ENCODE measurements at regions not wholly inside any gene's neighbourhood (a gene's known extent, or its start where the extent isn't known, plus 50 kb on each side); places are given as distances from the start of the nearest gene placed in this dataset.

DNA sequence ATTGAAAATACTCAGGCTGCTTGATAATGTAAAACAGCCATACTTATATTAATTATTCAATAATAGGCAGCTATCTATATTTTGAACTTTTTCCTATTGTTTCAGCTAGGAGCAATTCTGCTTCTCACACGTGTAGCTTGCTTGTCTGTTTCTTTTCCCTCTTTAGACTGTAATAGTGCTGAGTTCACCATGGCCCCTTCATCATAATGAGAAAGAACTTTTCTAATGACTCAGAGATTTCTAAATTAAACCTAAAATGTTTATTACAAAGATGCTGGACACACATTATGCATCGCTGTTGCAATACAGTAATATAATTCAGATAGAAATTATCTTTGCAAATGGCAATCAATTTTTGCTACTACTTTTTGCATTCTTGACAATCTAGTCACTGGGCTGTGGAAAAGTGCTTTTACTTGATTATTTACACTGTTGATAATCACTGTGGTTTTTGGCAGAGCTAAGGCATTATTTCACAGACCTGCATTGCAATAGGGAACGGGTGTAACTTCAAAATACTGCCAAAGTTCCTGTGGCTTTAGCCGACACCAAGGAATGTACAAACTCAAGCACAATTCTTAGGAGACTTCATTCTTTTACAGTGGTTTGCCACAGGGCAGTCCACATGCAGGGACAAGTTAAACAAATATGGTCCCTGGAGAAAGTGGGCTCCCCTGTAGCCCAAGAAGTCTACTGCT lies 281.0 kb upstream of the TBL1XR1 start (continued):
- TF ChIP-seq EGR1 (IDR thresholded peaks at IDR 0.05; ENCODE audit: low read depth in 2 of 2) (peak in 1 of 2 donors; percentile 68), HNF4G (IDR thresholded peaks at IDR 0.05) (no peak)
- TF ChIP-seq, protein P1, sequence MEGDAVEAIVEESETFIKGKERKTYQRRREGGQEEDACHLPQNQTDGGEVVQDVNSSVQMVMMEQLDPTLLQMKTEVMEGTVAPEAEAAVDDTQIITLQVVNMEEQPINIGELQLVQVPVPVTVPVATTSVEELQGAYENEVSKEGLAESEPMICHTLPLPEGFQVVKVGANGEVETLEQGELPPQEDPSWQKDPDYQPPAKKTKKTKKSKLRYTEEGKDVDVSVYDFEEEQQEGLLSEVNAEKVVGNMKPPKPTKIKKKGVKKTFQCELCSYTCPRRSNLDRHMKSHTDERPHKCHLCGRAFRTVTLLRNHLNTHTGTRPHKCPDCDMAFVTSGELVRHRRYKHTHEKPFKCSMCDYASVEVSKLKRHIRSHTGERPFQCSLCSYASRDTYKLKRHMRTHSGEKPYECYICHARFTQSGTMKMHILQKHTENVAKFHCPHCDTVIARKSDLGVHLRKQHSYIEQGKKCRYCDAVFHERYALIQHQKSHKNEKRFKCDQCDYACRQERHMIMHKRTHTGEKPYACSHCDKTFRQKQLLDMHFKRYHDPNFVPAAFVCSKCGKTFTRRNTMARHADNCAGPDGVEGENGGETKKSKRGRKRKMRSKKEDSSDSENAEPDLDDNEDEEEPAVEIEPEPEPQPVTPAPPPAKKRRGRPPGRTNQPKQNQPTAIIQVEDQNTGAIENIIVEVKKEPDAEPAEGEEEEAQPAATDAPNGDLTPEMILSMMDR (IDR thresholded peaks at IDR 0.05; ENCODE audit: low read depth, low read length, missing input control): no peak

GRCh38 chr3:177479630-177480029 lies 282.3 kb upstream of the TBL1XR1 start:
- no peak overlapping the region for H3K27ac ChIP-seq (ENCODE audit: low read depth in 1 of 2, low read length in 2 of 2)
- no peak for DNase-seq (ENCODE audit: low spot score)
- no peak overlapping the region for H3K4me3 ChIP-seq (ENCODE audit: low read depth in 1 of 3, low read length in 3 of 3)
- H3K9ac ChIP-seq (ENCODE audit: low read depth in 1 of 2, low read length in 2 of 2): no peak overlapping the region
- H3K9me3 ChIP-seq (ENCODE audit: control insufficient read depth in 4 of 4, low read length in 3 of 4): no peaks in the 10 kb centered on the region
- H3K27me3 ChIP-seq (ENCODE audit: control insufficient read depth in 4 of 4, insufficient read depth in 4 of 4, low read length in 3 of 4): no peaks in the 10 kb centered on the region
- WGBS: 94% methylated on average over 2 of the region's 2 CpGs
- H3K4me1 ChIP-seq (ENCODE audit: control insufficient read depth in 4 of 4, insufficient read depth in 4 of 4, low read length in 3 of 4): peaks cover 5 to 9% (median 6%) of the 10 kb centered on the region in 4 donors
- no peaks in the 10 kb centered on the region for H3K36me3 ChIP-seq (ENCODE audit: control insufficient read depth in 4 of 4, insufficient read depth in 3 of 4, low read depth in 1 of 4, low read length in 3 of 4)
- TF ChIP-seq HNF4A (conservative IDR thresholded peaks at IDR 0.05) (no peak), JUND (IDR thresholded peaks at IDR 0.05) (no peak), TAF1 (conservative IDR thresholded peaks at IDR 0.05) (no peak), NR2F2 (IDR thresholded peaks at IDR 0.05) (no peak), ZBTB33 (IDR thresholded peaks at IDR 0.05) (no peak), FOXA2 (IDR thresholded peaks at IDR 0.05) (no peak)

- H3K27ac ChIP-seq (ENCODE audit: low read depth in 1 of 2, low read length in 2 of 2): no peak overlapping the region
- no peaks in the 10 kb centered on the region for H3K36me3 ChIP-seq (ENCODE audit: control insufficient read depth in 4 of 4, insufficient read depth in 3 of 4, low read depth in 1 of 4, low read length in 3 of 4)
- H3K4me1 ChIP-seq (ENCODE audit: control insufficient read depth in 4 of 4, insufficient read depth in 4 of 4, low read length in 3 of 4): peaks cover 5 to 9% (median 6%) of the 10 kb centered on the region in 4 donors
- TF ChIP-seq YY1 (IDR thresholded peaks at IDR 0.05) (no peak), FOXA1 (IDR thresholded peaks at IDR 0.05) (no peak), EGR1 (IDR thresholded peaks at IDR 0.05; ENCODE audit: low read depth in 2 of 2) (no peak), TAF1 (conservative IDR thresholded peaks at IDR 0.05) (no peak), NR2F2 (IDR thresholded peaks at IDR 0.05) (no peak)
- TF ChIP-seq, protein P2, sequence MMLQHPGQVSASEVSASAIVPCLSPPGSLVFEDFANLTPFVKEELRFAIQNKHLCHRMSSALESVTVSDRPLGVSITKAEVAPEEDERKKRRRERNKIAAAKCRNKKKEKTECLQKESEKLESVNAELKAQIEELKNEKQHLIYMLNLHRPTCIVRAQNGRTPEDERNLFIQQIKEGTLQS (IDR thresholded peaks at IDR 0.05): no peak
- no peak for DNase-seq (ENCODE audit: low spot score)
- WGBS: 92% methylated on average over 3 of the region's 3 CpGs
- H3K9me3 ChIP-seq (ENCODE audit: control insufficient read depth in 4 of 4, low read length in 3 of 4): no peaks in the 10 kb centered on the region
- no peak overlapping the region for H3K4me3 ChIP-seq (ENCODE audit: low read depth in 1 of 3, low read length in 3 of 3)
- no peak overlapping the region for H3K9ac ChIP-seq (ENCODE audit: low read depth in 1 of 2, low read length in 2 of 2)
- H3K27me3 ChIP-seq (ENCODE audit: control insufficient read depth in 4 of 4, insufficient read depth in 4 of 4, low read length in 3 of 4): no peaks in the 10 kb centered on the region
Measured at GRCh38 chr3:177481329-177481728, 284.0 kb upstream of the TBL1XR1 start.
